Peyer's patch (tissue), 4 donors: ENCODE measurements at regions not wholly inside any gene's neighbourhood (a gene's known extent, or its start where the extent isn't known, plus 50 kb on each side); places are given as distances from the start of the nearest gene placed in this dataset.

ENCODE experiments used
- DNase-seq, 3 donors: peaks; one replicate each; pipeline ENCODE4 v3.0.0-alpha.2; 2017 to 2019
- H3K27ac ChIP-seq, 4 donors: fragments of 200-600 bp; sonication (generic); one replicate each; pipeline ENCODE4 v1.5.1; 2016 to 2019
- H3K27me3 ChIP-seq, 2 donors: fragments of 200-600 bp; sonication (generic); one replicate each; pipeline ENCODE4 v1.5.1; 2019
- H3K36me3 ChIP-seq, 3 donors: fragments of 200-600 bp; sonication (generic); one replicate each; pipeline ENCODE4 v1.5.1; 2016 to 2019
- H3K4me1 ChIP-seq, 4 donors: fragments of 200-600 bp; sonication (generic); one replicate each; pipeline ENCODE4 v1.5.1; 2016 to 2019
- H3K4me3 ChIP-seq, 4 donors: fragments of 200-600 bp; sonication (generic); 1 replicate in 3 of 4; 2 replicates in 1 of 4; pipeline ENCODE4 v1.5.1; 2016 to 2019; ENCODE audit warnings: mild to moderate bottlenecking in 1 of 4
- H3K9me3 ChIP-seq, 4 donors: fragments of 200-600 bp; sonication (generic); one replicate each; pipeline ENCODE4 v1.5.1; 2016 to 2019; ENCODE audit warnings: mild to moderate bottlenecking in 1 of 4
- CTCF ChIP-seq, 6 experiments: fragments of 450-650 bp in 4 of 6; fragments of 200-600 bp in 2 of 6; sonication (generic) in 1 of 6; IDR thresholded peaks; one replicate each; pipeline ENCODE4 v1.5.1; 2017 to 2019; ENCODE audit warnings: antibody characterized with exemption in 6 of 6, mild to moderate bottlenecking in 3 of 6, moderate library complexity in 1 of 6
- POLR2A ChIP-seq, 2 donors: fragments of 450-650 bp; IDR thresholded peaks; one replicate each; pipeline ENCODE4 v1.5.1; 2017; ENCODE audit warnings: antibody characterized with exemption in 2 of 2, mild to moderate bottlenecking in 2 of 2, moderate library complexity in 2 of 2

GRCh38 chr12:111256629-111257434, 112.1 kb downstream of the PHETA1 start:
- DNase-seq = no peak
- H3K27ac ChIP-seq = no peak overlapping the region
- H3K36me3 ChIP-seq = no peaks in the 10 kb centered on the region
- no peaks in the 10 kb centered on the region for H3K4me1 ChIP-seq
- no peaks in the 10 kb centered on the region for H3K9me3 ChIP-seq
- no peak for TF ChIP-seq POLR2A (IDR thresholded peaks at IDR 0.05)
- no peak for TF ChIP-seq CTCF (IDR thresholded peaks at IDR 0.05)
- H3K4me3 ChIP-seq = no peak overlapping the region
- no peaks in the 10 kb centered on the region for H3K27me3 ChIP-seq

GRCh38 chr12:111255261-111255660, 113.6 kb downstream of the PHETA1 start:
- H3K4me1 ChIP-seq = no peaks in the 10 kb centered on the region
- no peaks in the 10 kb centered on the region for H3K36me3 ChIP-seq
- H3K4me3 ChIP-seq = no peak overlapping the region
- H3K27me3 ChIP-seq = no peaks in the 10 kb centered on the region
- no peak overlapping the region for H3K27ac ChIP-seq
- TF ChIP-seq POLR2A (IDR thresholded peaks at IDR 0.05) = no peak
- no peak for TF ChIP-seq CTCF (IDR thresholded peaks at IDR 0.05)
- DNase-seq = no peak
- no peaks in the 10 kb centered on the region for H3K9me3 ChIP-seq

DNA sequence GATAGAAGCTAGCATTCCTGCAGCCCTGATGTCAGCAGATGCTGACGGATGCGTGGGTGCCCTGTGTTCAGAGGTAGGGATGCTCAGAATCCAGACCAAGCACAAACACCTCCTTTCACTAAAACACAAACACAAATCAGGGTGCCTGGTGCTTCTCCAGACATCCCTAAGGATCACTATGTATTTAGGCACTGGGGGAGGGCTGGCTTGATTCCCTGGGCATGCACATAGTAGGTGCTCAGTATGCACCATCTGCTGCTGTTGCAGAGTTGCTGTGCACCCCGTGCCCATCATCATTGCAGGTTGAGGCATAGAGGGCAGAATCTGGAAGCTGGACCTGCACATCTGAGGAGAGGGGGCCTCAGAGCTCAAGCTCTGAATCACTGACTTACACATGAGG, 114.8 kb downstream of the PHETA1 start:
- H3K27ac ChIP-seq = no peak overlapping the region
- H3K4me1 ChIP-seq = no peaks in the 10 kb centered on the region
- no peak overlapping the region for H3K4me3 ChIP-seq
- H3K9me3 ChIP-seq = no peaks in the 10 kb centered on the region
- DNase-seq = no peak
- no peaks in the 10 kb centered on the region for H3K36me3 ChIP-seq
- TF ChIP-seq CTCF (IDR thresholded peaks at IDR 0.05) (no peak), POLR2A (IDR thresholded peaks at IDR 0.05) (no peak)
- H3K27me3 ChIP-seq = no peaks in the 10 kb centered on the region

- no peaks in the 10 kb centered on the region for H3K4me1 ChIP-seq
- DNase-seq = no peak
- H3K27ac ChIP-seq = no peak overlapping the region
- H3K9me3 ChIP-seq = no peaks in the 10 kb centered on the region
- H3K4me3 ChIP-seq = no peak overlapping the region
- no peaks in the 10 kb centered on the region for H3K36me3 ChIP-seq
- no peaks in the 10 kb centered on the region for H3K27me3 ChIP-seq
- TF ChIP-seq CTCF (IDR thresholded peaks at IDR 0.05) (no peak), POLR2A (IDR thresholded peaks at IDR 0.05) (no peak)
Observed at GRCh38 chr12:111253213-111253612, 115.7 kb downstream of the PHETA1 start.

DNA sequence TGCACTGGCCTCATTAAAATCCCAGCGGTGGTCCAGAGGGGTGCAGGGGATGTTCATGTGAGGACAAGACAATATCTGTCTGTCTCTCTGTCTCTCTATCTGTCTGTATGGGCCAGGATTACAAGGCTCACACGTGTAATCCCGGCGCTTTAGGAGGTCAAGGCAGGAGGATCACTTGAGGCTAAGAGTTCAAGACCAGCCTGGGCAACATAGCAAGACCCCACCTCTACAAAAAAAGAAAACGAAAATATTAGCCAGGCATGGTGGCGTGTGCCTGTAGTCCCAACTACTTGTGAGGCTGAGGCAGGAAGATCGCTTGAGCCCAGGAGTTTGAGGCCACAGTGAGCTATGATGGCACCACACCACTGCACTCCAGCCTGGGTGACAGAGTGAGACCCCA, 117.1 kb downstream of the PHETA1 start:
- TF ChIP-seq CTCF (IDR thresholded peaks at IDR 0.05) = no peak
- no peak for TF ChIP-seq POLR2A (IDR thresholded peaks at IDR 0.05)
- no peak for DNase-seq
- Histone ChIP-seq H3K27me3 (no peaks in the 10 kb centered on the region), H3K4me1 (no peaks in the 10 kb centered on the region), H3K9me3 (no peaks in the 10 kb centered on the region), H3K36me3 (no peaks in the 10 kb centered on the region), H3K27ac (no peak overlapping the region), H3K4me3 (no peak overlapping the region)
